Astrocyte (in vitro differentiated cells and primary cell): ENCODE measurements at regions not wholly inside any gene's neighbourhood (a gene's known extent, or its start where the extent isn't known, plus 50 kb on each side); places are given as distances from the start of the nearest gene placed in this dataset.

Experiments
- EZH2 ChIP-seq: IDR thresholded peaks from 2 replicates; pipeline ENCODE4 v1.6.1; 2012; ENCODE audit warnings: mild to moderate bottlenecking, low read length, inconsistent platforms; ENCODE audit not compliant: insufficient read depth
- TF ChIP-seq, protein P1 (sequence below): IDR thresholded peaks from 2 replicates; pipeline ENCODE4 v1.5.1; 2011; ENCODE audit warnings: low read depth, mild to moderate bottlenecking, inconsistent platforms, low read length, moderate library complexity; ENCODE audit not compliant: insufficient read depth

DNA sequence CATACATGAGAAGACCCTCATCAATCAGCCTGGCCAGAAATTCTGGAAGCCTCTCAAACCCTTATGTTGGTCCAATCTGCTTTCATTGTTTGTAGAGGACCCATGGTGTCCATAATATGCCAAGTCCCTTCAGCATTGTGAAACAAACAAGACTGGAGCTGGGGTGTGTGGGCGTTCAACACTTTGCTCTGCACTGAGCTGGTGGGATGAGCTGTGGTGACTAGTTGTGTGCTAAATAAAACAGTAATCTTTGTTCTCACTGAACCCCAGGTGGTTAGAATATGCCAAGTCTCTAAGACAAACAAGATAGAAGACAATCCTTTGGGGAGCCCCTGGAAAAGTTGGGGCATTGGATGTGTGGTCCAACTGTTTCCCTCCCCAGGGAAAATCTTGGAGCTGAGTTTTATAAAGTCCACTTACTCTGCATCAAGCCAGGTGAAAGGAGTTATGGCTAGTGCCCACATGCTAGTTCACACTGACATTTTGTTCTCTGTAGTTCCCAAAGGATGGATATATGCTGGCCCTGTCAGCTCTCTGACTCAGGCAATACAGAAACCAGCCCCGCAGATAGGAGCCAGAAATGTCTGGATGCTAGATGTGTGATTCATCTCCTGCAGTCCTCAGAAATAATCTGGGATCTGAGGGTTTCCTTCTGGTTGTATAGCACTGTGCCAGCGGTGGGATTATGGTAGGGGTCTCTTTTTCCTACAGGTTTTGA is 260.2 kb downstream of the TMX3 start:
- TF ChIP-seq, protein P1, sequence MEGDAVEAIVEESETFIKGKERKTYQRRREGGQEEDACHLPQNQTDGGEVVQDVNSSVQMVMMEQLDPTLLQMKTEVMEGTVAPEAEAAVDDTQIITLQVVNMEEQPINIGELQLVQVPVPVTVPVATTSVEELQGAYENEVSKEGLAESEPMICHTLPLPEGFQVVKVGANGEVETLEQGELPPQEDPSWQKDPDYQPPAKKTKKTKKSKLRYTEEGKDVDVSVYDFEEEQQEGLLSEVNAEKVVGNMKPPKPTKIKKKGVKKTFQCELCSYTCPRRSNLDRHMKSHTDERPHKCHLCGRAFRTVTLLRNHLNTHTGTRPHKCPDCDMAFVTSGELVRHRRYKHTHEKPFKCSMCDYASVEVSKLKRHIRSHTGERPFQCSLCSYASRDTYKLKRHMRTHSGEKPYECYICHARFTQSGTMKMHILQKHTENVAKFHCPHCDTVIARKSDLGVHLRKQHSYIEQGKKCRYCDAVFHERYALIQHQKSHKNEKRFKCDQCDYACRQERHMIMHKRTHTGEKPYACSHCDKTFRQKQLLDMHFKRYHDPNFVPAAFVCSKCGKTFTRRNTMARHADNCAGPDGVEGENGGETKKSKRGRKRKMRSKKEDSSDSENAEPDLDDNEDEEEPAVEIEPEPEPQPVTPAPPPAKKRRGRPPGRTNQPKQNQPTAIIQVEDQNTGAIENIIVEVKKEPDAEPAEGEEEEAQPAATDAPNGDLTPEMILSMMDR = no peak
- no peak for TF ChIP-seq EZH2
